ENCODE measurements at regions not wholly inside any gene's neighbourhood (a gene's known extent, or its start where the extent isn't known, plus 50 kb on each side); places are given as distances from the start of the nearest gene placed in this dataset.

DNA sequence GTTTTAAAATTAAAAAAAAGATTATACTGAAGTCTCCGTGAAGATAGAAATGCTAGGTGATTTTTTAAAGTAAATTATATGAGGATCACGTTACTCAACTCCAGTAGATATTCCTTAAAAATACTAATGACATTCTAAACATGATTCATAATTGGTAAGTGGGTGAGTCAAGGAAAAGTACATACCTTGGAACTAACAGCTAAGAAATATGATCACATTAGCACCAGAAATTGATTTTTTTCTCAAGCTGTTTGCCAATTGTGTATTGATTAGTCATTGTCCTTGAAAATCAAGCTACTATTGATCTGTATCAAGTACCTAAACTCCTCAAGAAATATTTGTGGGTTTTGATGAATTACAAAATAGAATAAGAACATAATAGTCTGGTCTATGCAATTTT lies 362.6 kb upstream of the PPP1R2C start (continued):
- TF ChIP-seq CBX8 (IDR thresholded peaks at IDR 0.05; ENCODE audit: borderline replicate concordance, low read depth, low read length) (no peak), POLR2AphosphoS5 (IDR thresholded peaks at IDR 0.05; ENCODE audit: low read depth, low read length) (no peak)

- no peak overlapping the region for H3K4me2 ChIP-seq (ENCODE audit: insufficient read depth in 1 of 2, low read depth in 2 of 2, low read length in 2 of 2)
- no peak overlapping the region for H2AFZ ChIP-seq (ENCODE audit: low read length)
- no peak overlapping the region for H4K91ac ChIP-seq (replicated peaks; ENCODE audit: insufficient read length, low read length)
- no peak overlapping the region for H3K56ac ChIP-seq (replicated peaks; ENCODE audit: insufficient read length, low read depth, low read length)
- H3K27me3 ChIP-seq (replicated peaks in 1 of 4; ENCODE audit: control insufficient read depth in 3 of 4, extremely low read depth in 1 of 4, insufficient read depth in 3 of 4, low read length in 3 of 4), result no peaks in the 10 kb centered on the region
- H2BK12ac ChIP-seq (ENCODE audit: low read depth, low read length), result no peak overlapping the region
- FAIRE-seq (peak; percentile 19), DNase-seq (ENCODE audit: low read depth in 1 of 2, low spot score in 2 of 2) (no peak)
- ChIA-PET CTCF (ENCODE audit: partially characterized antibody) (no interaction called here), POLR2A (ENCODE audit: partially characterized antibody) (no interaction called here)
- no peaks in the 10 kb centered on the region for H3K79me1 ChIP-seq (ENCODE audit: low read depth, low read length)
- no peak overlapping the region for H3K18ac ChIP-seq (ENCODE audit: extremely low read depth, low read length)
- no peak overlapping the region for H3K4me3 ChIP-seq (ENCODE audit: extremely low read depth in 1 of 4, insufficient read depth in 2 of 4, low read depth in 3 of 4, low read length in 4 of 4)
- no peak overlapping the region for H2BK120ac ChIP-seq (replicated peaks; ENCODE audit: low read depth, low read length)
- H3K79me2 ChIP-seq (ENCODE audit: control insufficient read depth in 1 of 2, insufficient read depth in 2 of 2, low read length in 2 of 2), result no peaks in the 10 kb centered on the region
- H2BK5ac ChIP-seq (ENCODE audit: low read depth, low read length), result no peak overlapping the region
- H3K23me2 ChIP-seq (ENCODE audit: low read depth, low read length), result no peaks in the 10 kb centered on the region; the same call in 1 of the 2 replicates
- H3K4ac ChIP-seq (replicated peaks; ENCODE audit: insufficient read length, low read depth, low read length), result no peak overlapping the region
- no peak overlapping the region for H3K9ac ChIP-seq (replicated peaks in 1 of 4; ENCODE audit: extremely low read depth in 1 of 4, low read depth in 3 of 4, low read length in 3 of 4)
- H3K36me3 ChIP-seq (ENCODE audit: control insufficient read depth in 2 of 4, insufficient read depth in 4 of 4, low read length in 3 of 4), result no peaks in the 10 kb centered on the region
- H3K4me1 ChIP-seq (replicated peaks in 1 of 4; ENCODE audit: control insufficient read depth in 3 of 4, insufficient read depth in 4 of 4, low read length in 3 of 4), result no peaks in the 10 kb centered on the region
- no peak overlapping the region for H2AK5ac ChIP-seq (ENCODE audit: low read depth, low read length)
- H2BK20ac ChIP-seq (ENCODE audit: low read length), result no peak overlapping the region
- H3K14ac ChIP-seq (ENCODE audit: insufficient read length), result no peak overlapping the region
- no peaks in the 10 kb centered on the region for H3K9me3 ChIP-seq (ENCODE audit: insufficient read depth in 2 of 2, low read depth in 1 of 2, low read length in 1 of 2)
- no peak overlapping the region for H3K27ac ChIP-seq (ENCODE audit: low read depth, low read length)
- H3K23ac ChIP-seq (ENCODE audit: insufficient read length), result no peak overlapping the region
- no peak overlapping the region for H4K8ac ChIP-seq (ENCODE audit: extremely low read depth, insufficient read depth, low read length)
- H2BK15ac ChIP-seq (ENCODE audit: low read length), result no peak overlapping the region
- no peaks in the 10 kb centered on the region for H4K20me1 ChIP-seq (replicated peaks in 1 of 2; ENCODE audit: control insufficient read depth in 1 of 2, insufficient read depth in 2 of 2, low read length in 2 of 2)
- H4K5ac ChIP-seq (ENCODE audit: insufficient read length, low read depth, low read length), result no peak overlapping the region
- no peak for TF ChIP-seq GABPA (IDR thresholded peaks at IDR 0.05; ENCODE audit: borderline replicate concordance, insufficient read depth, low read length)
- TF ChIP-seq BRCA1 (IDR thresholded peaks at IDR 0.05; ENCODE audit: low read depth, low read length), result no peak
- no peak for TF ChIP-seq POLR2A (IDR thresholded peaks at IDR 0.05; ENCODE audit: control extremely low read depth in 1 of 2, low read depth in 2 of 2, low read length in 2 of 2)
- no peak for TF ChIP-seq TAF7 (optimal IDR thresholded peaks at IDR 0.05; ENCODE audit: borderline replicate concordance, low read depth, low read length)
- no peak for TF ChIP-seq JUN (IDR thresholded peaks at IDR 0.05; ENCODE audit: low read depth, low read length)
- no peak for TF ChIP-seq ZNF274 (IDR thresholded peaks at IDR 0.05; ENCODE audit: borderline replicate concordance, extremely low read depth, low read length)
- TF ChIP-seq NRF1 (IDR thresholded peaks at IDR 0.05; ENCODE audit: low read depth, low read length), result no peak
- TF ChIP-seq CHD1 (IDR thresholded peaks at IDR 0.05; ENCODE audit: low read depth, low read length), result no peak
- TF ChIP-seq, protein P1, sequence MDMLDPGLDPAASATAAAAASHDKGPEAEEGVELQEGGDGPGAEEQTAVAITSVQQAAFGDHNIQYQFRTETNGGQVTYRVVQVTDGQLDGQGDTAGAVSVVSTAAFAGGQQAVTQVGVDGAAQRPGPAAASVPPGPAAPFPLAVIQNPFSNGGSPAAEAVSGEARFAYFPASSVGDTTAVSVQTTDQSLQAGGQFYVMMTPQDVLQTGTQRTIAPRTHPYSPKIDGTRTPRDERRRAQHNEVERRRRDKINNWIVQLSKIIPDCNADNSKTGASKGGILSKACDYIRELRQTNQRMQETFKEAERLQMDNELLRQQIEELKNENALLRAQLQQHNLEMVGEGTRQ (IDR thresholded peaks at IDR 0.05; ENCODE audit: low read length), result no peak
- TF ChIP-seq YY1 (IDR thresholded peaks at IDR 0.05; ENCODE audit: low read depth, low read length), result no peak
- no peak for TF ChIP-seq BACH1 (IDR thresholded peaks at IDR 0.05; ENCODE audit: low read length)
- no peak for TF ChIP-seq SRF (IDR thresholded peaks at IDR 0.05; ENCODE audit: low read depth, low read length)
- no peak for TF ChIP-seq ASH2L (IDR thresholded peaks at IDR 0.05; ENCODE audit: low read length)
- TF ChIP-seq CREB1 (IDR thresholded peaks at IDR 0.05), result no peak
Observed at GRCh38 chrX:43141885-43142284, 363.9 kb upstream of the PPP1R2C start.
